Stimulated activated CD8-positive, alpha-beta memory T cell treated with anti-CD3 and anti-CD28 coated beads, Interleukin-7, amount 100 ng/mL, for 4 hours (primary cell): ENCODE measurements at regions not wholly inside any gene's neighbourhood (a gene's known extent, or its start where the extent isn't known, plus 50 kb on each side); places are given as distances from the start of the nearest gene placed in this dataset.

Experiments used
- DNase-seq, 2 donors: peaks; one replicate each; pipeline ENCODE4 v3.0.0-alpha.2; 2020; ENCODE audit warnings: low read depth in 2 of 2

GRCh38 chr18:28652654-28653053 is 475.7 kb upstream of the CDH2 start:
- no peak for DNase-seq

GRCh38 chr18:28651298-28651697 is 474.4 kb upstream of the CDH2 start:
- no peak for DNase-seq

GRCh38 chr18:28650860-28651259 is 473.9 kb upstream of the CDH2 start:
- DNase-seq: no peak

GRCh38 chr18:28647961-28648360 is 471.0 kb upstream of the CDH2 start:
- no peak for DNase-seq

GRCh38 chr18:28637897-28638296 is 461.0 kb upstream of the CDH2 start:
- DNase-seq: no peak

- DNase-seq: no peak
Measured at GRCh38 chr18:28635530-28635929, 458.6 kb upstream of the CDH2 start.

- DNase-seq: no peak
Measured at GRCh38 chr18:28626756-28627155, 449.8 kb upstream of the CDH2 start.

- DNase-seq: no peak
Measured at GRCh38 chr18:28607991-28608390, 431.1 kb upstream of the CDH2 start.

GRCh38 chr18:28606686-28607085 is 429.8 kb upstream of the CDH2 start:
- no peak for DNase-seq

GRCh38 chr18:28602391-28602790 is 425.5 kb upstream of the CDH2 start:
- DNase-seq: no peak

GRCh38 chr18:28594034-28594433 is 417.1 kb upstream of the CDH2 start:
- no peak for DNase-seq

- no peak for DNase-seq
Measured at GRCh38 chr18:28588884-28589549, 412.1 kb upstream of the CDH2 start.

GRCh38 chr18:28584731-28585130 is 407.8 kb upstream of the CDH2 start:
- no peak for DNase-seq

GRCh38 chr18:28582724-28583123 is 405.8 kb upstream of the CDH2 start:
- DNase-seq: no peak

GRCh38 chr18:28581521-28582071 is 404.7 kb upstream of the CDH2 start:
- DNase-seq: no peak

- no peak for DNase-seq
Measured at GRCh38 chr18:28576941-28577340, 400.0 kb upstream of the CDH2 start.

- no peak for DNase-seq
Measured at GRCh38 chr18:28575123-28575522, 398.2 kb upstream of the CDH2 start.

- DNase-seq: no peak
Measured at GRCh38 chr18:28574175-28574574, 397.2 kb upstream of the CDH2 start.

- no peak for DNase-seq
Measured at GRCh38 chr18:28571929-28572328, 395.0 kb upstream of the CDH2 start.

- no peak for DNase-seq
Measured at GRCh38 chr18:28560331-28560730, 383.4 kb upstream of the CDH2 start.

- no peak for DNase-seq
Measured at GRCh38 chr18:28559511-28559910, 382.6 kb upstream of the CDH2 start.

GRCh38 chr18:28541934-28542333 is 365.0 kb upstream of the CDH2 start:
- DNase-seq: no peak

- DNase-seq: no peak
Measured at GRCh38 chr18:28541276-28541930, 364.5 kb upstream of the CDH2 start.
